A549 (cell line): ENCODE measurements at regions not wholly inside any gene's neighbourhood (a gene's known extent, or its start where the extent isn't known, plus 50 kb on each side); places are given as distances from the start of the nearest gene placed in this dataset.
A peak's percentile ranks its signal among the peaks of the same experiment; 100 is the strongest.

ENCODE experiments used
- ATAC-seq, 2 experiments: fragments of 200-7000 bp in 1 of 2; fragments of >200 bp in 1 of 2; cut with Nextera tagmentation in 1 of 2; cut with Tn5 transposase in 1 of 2; 3 replicates each; pipeline versions ENCODE4 v1.8.0 to v1.9.1; 2018 to 2020; ENCODE audit warnings: mild to moderate bottlenecking in 1 of 2, moderate library complexity in 1 of 2
- CTCF ChIA-PET: fragments of 300-600 bp; sonication (Branson Sonifier 250); formaldehyde crosslinking; extraction: SDS; loops from one replicate; lab custom pipeline; 2021; ENCODE audit warnings: antibody characterized with exemption, inconsistent platforms; lab: Yijun Ruan, JAX
- POLR2A ChIA-PET: fragments of 350-600 bp; formaldehyde crosslinking; extraction: SDS; loops from one replicate; lab custom pipeline; 2021; ENCODE audit warnings: antibody characterized with exemption, inconsistent platforms; lab: Yijun Ruan, JAX
- DNase-seq, 2 experiments: peaks; one replicate each; pipeline versions ENCODE4 v3.0.0 to v3.0.0-alpha.2; 2011 to 2016; ENCODE audit warnings: low read depth in 1 of 2, low spot score in 1 of 2
- FAIRE-seq: peaks from 2 replicates; lab custom pipeline; 2011; peaks lifted over from hg19 to GRCh38; lab: Jason Lieb, UNC
- H3K27ac ChIP-seq, 2 experiments: fragments of >200 bp; sonication (Bioruptor Twin); formaldehyde crosslinking; 3 replicates each; pipeline ENCODE4 v1.5.1; 2016 to 2017
- H3K4me1 ChIP-seq: fragments of >200 bp; sonication (Bioruptor Twin); formaldehyde crosslinking; 3 replicates; pipeline ENCODE4 v1.6.1; 2016
- H3K4me2 ChIP-seq: fragments of >200 bp; sonication (Bioruptor Twin); formaldehyde crosslinking; 3 replicates; pipeline ENCODE4 v1.6.1; 2016
- H3K4me3 ChIP-seq: fragments of >200 bp; sonication (Bioruptor Twin); formaldehyde crosslinking; 3 replicates; pipeline ENCODE4 v1.5.1; 2016
- H3K9me3 ChIP-seq: fragments of >200 bp; sonication (Bioruptor Twin); formaldehyde crosslinking; 3 replicates; pipeline ENCODE4 v1.6.1; 2016
- BHLHE40 ChIP-seq: IDR thresholded peaks from 2 replicates; pipeline ENCODE4 v1.6.1; 2012; ENCODE audit warnings: low read depth, low read length, inconsistent platforms
- CHD2 ChIP-seq: fragments of 150-350 bp; IDR thresholded peaks from 2 replicates; pipeline ENCODE4 v1.6.1; 2014; ENCODE audit warnings: low read length; ENCODE audit not compliant: partially characterized antibody
- EHF ChIP-seq: fragments of 250-450 bp; sonication (Bioruptor Pico); IDR thresholded peaks from 2 replicates; pipeline ENCODE4 v1.5.0; 2020; ENCODE audit warnings: mild to moderate bottlenecking
- FOSL2 ChIP-seq, 2 experiments: fragments of 450-650 bp in 1 of 2; fragments of >200 bp in 1 of 2; sonication (Bioruptor Twin) in 1 of 2; formaldehyde crosslinking; IDR thresholded peaks; 2 replicates each; pipeline versions ENCODE4 v1.5.0 to v1.6.1; 2016 to 2020; ENCODE audit warnings: mild to moderate bottlenecking in 1 of 2, moderate library complexity in 1 of 2
- HDAC2 ChIP-seq: fragments of 200-600 bp; sonication (generic); IDR thresholded peaks from 2 replicates; pipeline ENCODE4 v1.6.1; 2016
- HOXA7 ChIP-seq: fragments of 250-450 bp; sonication (Bioruptor Pico); IDR thresholded peaks from 2 replicates; pipeline ENCODE4 v1.5.0; 2020; ENCODE audit warnings: mild to moderate bottlenecking, moderate library complexity
- JUNB ChIP-seq: fragments of >200 bp; sonication (Bioruptor Twin); formaldehyde crosslinking; IDR thresholded peaks from 2 replicates; pipeline ENCODE4 v1.6.1; 2016
- KDM5A ChIP-seq: fragments of 200-600 bp; sonication (generic); IDR thresholded peaks from 2 replicates; pipeline ENCODE4 v1.6.1; 2016; ENCODE audit warnings: antibody characterized with exemption, mild to moderate bottlenecking
- MAFK ChIP-seq: fragments of 450-650 bp; IDR thresholded peaks from 2 replicates; pipeline ENCODE4 v1.6.1; 2014; ENCODE audit not compliant: partially characterized antibody
- MAZ ChIP-seq: fragments of 150-350 bp; IDR thresholded peaks from 2 replicates; pipeline ENCODE4 v1.6.1; 2014; ENCODE audit warnings: antibody characterized with exemption, low read depth, low read length, borderline replicate concordance
- NPAS2 ChIP-seq: fragments of 250-450 bp; sonication (Bioruptor Pico); IDR thresholded peaks from 2 replicates; pipeline ENCODE4 v1.8.0; 2022; ENCODE audit warnings: mild to moderate bottlenecking, moderate library complexity, borderline replicate concordance
- RAD21 ChIP-seq, 2 experiments: fragments of >200 bp in 1 of 2; sonication (Bioruptor Twin) in 1 of 2; formaldehyde crosslinking in 1 of 2; IDR thresholded peaks in 1 of 2; conservative IDR thresholded peaks in 1 of 2; 2 replicates in 1 of 2; 3 replicates in 1 of 2; pipeline ENCODE4 v1.6.1; 2012 to 2018; ENCODE audit warnings: inconsistent platforms in 1 of 2
- TFCP2L1 ChIP-seq: fragments of 250-450 bp; sonication (Bioruptor Pico); IDR thresholded peaks from 2 replicates; pipeline ENCODE4 v1.5.0; 2021; ENCODE audit warnings: mild to moderate bottlenecking
- ZFP36 ChIP-seq: fragments of 450-650 bp; IDR thresholded peaks from 2 replicates; pipeline ENCODE4 v1.6.1; 2014; ENCODE audit warnings: borderline replicate concordance; ENCODE audit not compliant: partially characterized antibody
- ZSCAN20 ChIP-seq: fragments of 250-450 bp; sonication (Bioruptor Pico); IDR thresholded peaks from 2 replicates; pipeline ENCODE4 v1.8.0; 2022; ENCODE audit warnings: mild to moderate bottlenecking, moderate library complexity
- WGBS: methylation state at CpG from one replicate; pipeline ENCODE4 v1.1.6; 2017; ENCODE audit errors: missing lambda C conversion rate; 5-methylcytosine and 5-hydroxymethylcytosine counted together
- TF ChIP-seq, protein P1 (sequence below): IDR thresholded peaks from 2 replicates; pipeline ENCODE4 v1.6.1; 2012; ENCODE audit warnings: low read depth, borderline replicate concordance
- TF ChIP-seq, protein P2 (sequence below): fragments of 250-450 bp; sonication (Bioruptor Pico); IDR thresholded peaks from 2 replicates; pipeline ENCODE4 v1.5.0; 2021; ENCODE audit warnings: mild to moderate bottlenecking, moderate library complexity, borderline replicate concordance
- TF ChIP-seq, protein P3 (sequence below): fragments of 450-650 bp; IDR thresholded peaks from 2 replicates; pipeline ENCODE4 v1.6.1; 2014; ENCODE audit warnings: antibody characterized with exemption
- TF ChIP-seq, protein P4 (sequence below): fragments of 250-450 bp; sonication (Bioruptor Pico); IDR thresholded peaks from 2 replicates; pipeline ENCODE4 v1.5.0; 2020; ENCODE audit warnings: low read depth, mild to moderate bottlenecking, moderate library complexity

DNA sequence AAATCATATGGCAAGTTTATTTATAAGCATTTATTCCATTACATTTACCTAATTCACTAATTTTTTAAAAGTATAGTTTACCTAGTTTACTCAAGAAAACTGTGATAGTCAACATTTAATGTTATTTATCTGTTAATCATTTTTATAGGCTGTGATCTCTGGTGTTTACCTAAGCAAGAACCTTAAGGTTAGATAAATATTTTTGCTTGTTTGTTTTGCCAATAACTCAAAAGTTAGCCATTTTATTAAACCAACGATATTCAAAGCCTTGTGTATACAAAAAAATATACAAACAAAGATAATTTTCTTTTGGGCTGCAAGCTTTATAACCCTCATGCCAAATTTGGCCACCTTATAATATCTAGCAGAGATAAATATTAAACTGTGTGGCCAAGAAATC lies 157.3 kb downstream of the SLCO1B3 start:
- WGBS: 4% methylated on average over 1 of the region's 1 CpG

DNA sequence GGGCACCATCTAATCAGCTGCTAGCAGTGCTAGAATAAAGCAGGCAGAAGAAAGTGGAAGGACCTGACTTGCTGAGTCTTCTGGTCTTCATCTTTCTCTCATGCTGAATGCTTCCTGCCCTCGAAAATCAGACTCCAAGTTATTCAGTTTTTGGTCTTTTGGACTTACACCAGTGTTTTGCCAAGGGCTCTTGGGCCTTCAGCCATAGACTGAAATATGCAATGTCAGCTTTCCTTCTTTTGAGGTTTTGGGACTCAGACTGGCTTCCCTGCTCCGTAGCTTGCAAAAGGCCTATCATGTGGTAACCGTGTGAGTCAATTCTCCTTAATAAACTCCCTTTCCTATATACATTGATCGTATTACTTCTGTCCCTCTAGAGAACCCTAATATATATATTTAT lies 159.3 kb downstream of the SLCO1B3 start:
- H3K4me2 ChIP-seq: no peak overlapping the region
- ATAC-seq (no peak), FAIRE-seq (no peak), DNase-seq (no peak)
- WGBS: 46% methylated on average over 4 of the region's 4 CpGs
- H3K4me1 ChIP-seq: no peaks in the 10 kb centered on the region
- peaks cover 9% of the 10 kb centered on the region; the same call in 1 of the 3 replicates for H3K9me3 ChIP-seq
- CTCF ChIA-PET: no interaction called here
- POLR2A ChIA-PET: no interaction called here
- no peak overlapping the region for H3K27ac ChIP-seq
- TF ChIP-seq TFCP2L1 (CRISPR knock-in tag) (no peak), MAFK (peak; percentile 90)
- H3K4me3 ChIP-seq: no peak overlapping the region

More for the DNA sequence above, 157.3 kb downstream of the SLCO1B3 start:
- H3K4me2 ChIP-seq: no peak overlapping the region
- H3K4me3 ChIP-seq: no peak overlapping the region
- peaks cover 9% of the 10 kb centered on the region; the same call in 1 of the 3 replicates for H3K9me3 ChIP-seq
- ATAC-seq: no peak
- no peak for DNase-seq
- ChIA-PET CTCF (no interaction called here), POLR2A (no interaction called here)
- H3K4me1 ChIP-seq: no peaks in the 10 kb centered on the region
- FAIRE-seq: no peak
- TF ChIP-seq CHD2: no peak
- no peak overlapping the region for H3K27ac ChIP-seq

DNA sequence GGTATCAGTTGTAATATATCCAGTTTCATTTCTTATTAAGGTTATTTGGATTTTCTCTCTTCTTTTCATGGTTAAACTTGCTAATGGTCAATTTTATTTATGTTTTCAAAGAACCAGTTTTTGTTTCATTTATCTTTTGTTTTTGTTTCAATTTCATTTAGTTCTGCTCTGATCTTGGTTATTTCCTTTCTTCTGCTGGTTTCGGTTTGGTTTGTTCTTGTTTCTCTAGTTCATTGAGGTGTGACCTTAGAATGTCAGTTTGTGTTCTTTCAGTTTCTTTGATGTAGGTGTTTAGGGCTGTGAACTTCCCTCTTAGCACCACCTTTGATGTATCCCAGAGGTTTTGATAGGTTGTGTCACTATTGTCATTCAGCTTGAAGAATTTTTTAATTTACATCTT lies 145.6 kb upstream of the SLCO1B1 start:
- no peak for TF ChIP-seq HDAC2
- no peak for TF ChIP-seq RAD21 (conservative IDR thresholded peaks at IDR 0.05 in 1 of 2, IDR thresholded peaks at IDR 0.05 in 1 of 2)
- no peak for TF ChIP-seq FOSL2 (IDR thresholded peaks at IDR 0.05)
- TF ChIP-seq FOSL2 (CRISPR knock-in tag; IDR thresholded peaks at IDR 0.05): no peak
- no peak for TF ChIP-seq ZSCAN20 (CRISPR knock-in tag)
- TF ChIP-seq, protein P1, sequence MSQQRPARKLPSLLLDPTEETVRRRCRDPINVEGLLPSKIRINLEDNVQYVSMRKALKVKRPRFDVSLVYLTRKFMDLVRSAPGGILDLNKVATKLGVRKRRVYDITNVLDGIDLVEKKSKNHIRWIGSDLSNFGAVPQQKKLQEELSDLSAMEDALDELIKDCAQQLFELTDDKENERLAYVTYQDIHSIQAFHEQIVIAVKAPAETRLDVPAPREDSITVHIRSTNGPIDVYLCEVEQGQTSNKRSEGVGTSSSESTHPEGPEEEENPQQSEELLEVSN: no peak
- TF ChIP-seq, protein P2, sequence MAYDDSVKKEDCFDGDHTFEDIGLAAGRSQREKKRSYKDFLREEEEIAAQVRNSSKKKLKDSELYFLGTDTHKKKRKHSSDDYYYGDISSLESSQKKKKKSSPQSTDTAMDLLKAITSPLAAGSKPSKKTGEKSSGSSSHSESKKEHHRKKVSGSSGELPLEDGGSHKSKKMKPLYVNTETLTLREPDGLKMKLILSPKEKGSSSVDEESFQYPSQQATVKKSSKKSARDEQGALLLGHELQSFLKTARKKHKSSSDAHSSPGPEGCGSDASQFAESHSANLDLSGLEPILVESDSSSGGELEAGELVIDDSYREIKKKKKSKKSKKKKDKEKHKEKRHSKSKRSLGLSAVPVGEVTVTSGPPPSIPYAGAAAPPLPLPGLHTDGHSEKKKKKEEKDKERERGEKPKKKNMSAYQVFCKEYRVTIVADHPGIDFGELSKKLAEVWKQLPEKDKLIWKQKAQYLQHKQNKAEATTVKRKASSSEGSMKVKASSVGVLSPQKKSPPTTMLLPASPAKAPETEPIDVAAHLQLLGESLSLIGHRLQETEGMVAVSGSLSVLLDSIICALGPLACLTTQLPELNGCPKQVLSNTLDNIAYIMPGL (CRISPR knock-in tag): no peak
- TF ChIP-seq NPAS2 (CRISPR knock-in tag): no peak
- TF ChIP-seq KDM5A: no peak
- no peak for TF ChIP-seq HOXA7
- TF ChIP-seq, protein P3, sequence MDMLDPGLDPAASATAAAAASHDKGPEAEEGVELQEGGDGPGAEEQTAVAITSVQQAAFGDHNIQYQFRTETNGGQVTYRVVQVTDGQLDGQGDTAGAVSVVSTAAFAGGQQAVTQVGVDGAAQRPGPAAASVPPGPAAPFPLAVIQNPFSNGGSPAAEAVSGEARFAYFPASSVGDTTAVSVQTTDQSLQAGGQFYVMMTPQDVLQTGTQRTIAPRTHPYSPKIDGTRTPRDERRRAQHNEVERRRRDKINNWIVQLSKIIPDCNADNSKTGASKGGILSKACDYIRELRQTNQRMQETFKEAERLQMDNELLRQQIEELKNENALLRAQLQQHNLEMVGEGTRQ: no peak
- TF ChIP-seq MAZ: no peak
- TF ChIP-seq EHF: no peak
- no peak for TF ChIP-seq JUNB
- TF ChIP-seq, protein P4, sequence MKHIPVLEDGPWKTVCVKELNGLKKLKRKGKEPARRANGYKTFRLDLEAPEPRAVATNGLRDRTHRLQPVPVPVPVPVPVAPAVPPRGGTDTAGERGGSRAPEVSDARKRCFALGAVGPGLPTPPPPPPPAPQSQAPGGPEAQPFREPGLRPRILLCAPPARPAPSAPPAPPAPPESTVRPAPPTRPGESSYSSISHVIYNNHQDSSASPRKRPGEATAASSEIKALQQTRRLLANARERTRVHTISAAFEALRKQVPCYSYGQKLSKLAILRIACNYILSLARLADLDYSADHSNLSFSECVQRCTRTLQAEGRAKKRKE (CRISPR knock-in tag): no peak
- TF ChIP-seq ZFP36: no peak
- no peak for TF ChIP-seq BHLHE40
- 67% methylated on average over 1 of the region's 1 CpG for WGBS
- ATAC-seq: no peak
- FAIRE-seq: no peak
- no peak for DNase-seq
- Histone ChIP-seq H3K4me2 (no peak overlapping the region), H3K9me3 (no peaks in the 10 kb centered on the region; the same call in 2 of the 3 replicates), H3K4me1 (no peaks in the 10 kb centered on the region), H3K27ac (no peak overlapping the region), H3K4me3 (no peak overlapping the region)
- ChIA-PET CTCF (no interaction called here), POLR2A (no interaction called here)
